Ecto neural progenitor cell (in vitro differentiated cells): ENCODE measurements at regions not wholly inside any gene's neighbourhood (a gene's known extent, or its start where the extent isn't known, plus 50 kb on each side); places are given as distances from the start of the nearest gene placed in this dataset.
"Not testable (repeated sequence)": the region's sequence is repeated elsewhere in the genome, so short reads cannot be mapped to it uniquely, and the experiment has no call there.

Experiments
- DNase-seq: peaks from one replicate; pipeline ENCODE4 v3.0.0-alpha.2; 2018; ENCODE audit warnings: low spot score

GRCh38 chr11:119586181-119586580 is 142.8 kb downstream of the NECTIN1 start:
- DNase-seq, result no peak

GRCh38 chr11:119585043-119585781 is 143.8 kb downstream of the NECTIN1 start:
- peak; percentile 67 for DNase-seq

GRCh38 chr11:119584193-119585042 is 144.6 kb downstream of the NECTIN1 start:
- peak; percentile 83 for DNase-seq

GRCh38 chr11:119583585-119583984 is 145.4 kb downstream of the NECTIN1 start:
- no peak for DNase-seq

- DNase-seq, result not testable (repeated sequence)
These were observed 147.6 kb downstream of the NECTIN1 start for GRCh38 chr11:119581396-119581795.

GRCh38 chr11:119580751-119581150 is 148.2 kb downstream of the NECTIN1 start:
- no peak for DNase-seq

GRCh38 chr11:119580081-119580480 is 148.9 kb downstream of the NECTIN1 start:
- no peak for DNase-seq

- DNase-seq, result no peak
These were observed 150.3 kb downstream of the NECTIN1 start for GRCh38 chr11:119578521-119579191.

- DNase-seq, result no peak
These were observed 150.9 kb upstream of the THY1 start for GRCh38 chr11:119573858-119574257.

GRCh38 chr11:119572481-119573424 is 149.8 kb upstream of the THY1 start:
- DNase-seq, result no peak

- no peak for DNase-seq
These were observed 148.3 kb upstream of the THY1 start for GRCh38 chr11:119571311-119571710.

- no peak for DNase-seq
These were observed 145.0 kb upstream of the THY1 start for GRCh38 chr11:119567688-119568582.

- DNase-seq, result no peak
These were observed 143.3 kb upstream of the THY1 start for GRCh38 chr11:119566319-119566718.

- not testable (repeated sequence) for DNase-seq
These were observed 142.7 kb upstream of the THY1 start for GRCh38 chr11:119565693-119566092.

- no peak for DNase-seq
These were observed 138.0 kb upstream of the THY1 start for GRCh38 chr11:119560961-119561360.

- no peak for DNase-seq
These were observed 137.3 kb upstream of the THY1 start for GRCh38 chr11:119560291-119560690.

- DNase-seq, result no peak
These were observed 129.1 kb upstream of the THY1 start for GRCh38 chr11:119552106-119552485.

- no peak for DNase-seq
These were observed 128.6 kb upstream of the THY1 start for GRCh38 chr11:119551420-119552105.

- no peak for DNase-seq
These were observed 127.2 kb upstream of the THY1 start for GRCh38 chr11:119550053-119550752.
